GM21825 (cell line): ENCODE measurements at regions not wholly inside any gene's neighbourhood (a gene's known extent, or its start where the extent isn't known, plus 50 kb on each side); places are given as distances from the start of the nearest gene placed in this dataset.
"Not testable (repeated sequence)": the region's sequence is repeated elsewhere in the genome, so short reads cannot be mapped to it uniquely, and the experiment has no call there.

Experiments used
- ATAC-seq: cut with Tn5 transposase; IDR thresholded peaks from one replicate; pipeline ENCODE4 v1.9.1; 2021; ENCODE audit warnings: mild to moderate bottlenecking, moderate library complexity; ENCODE audit not compliant: unreplicated experiment

- no peak for ATAC-seq
Measured at GRCh38 chr19:29060813-29061364, 152.1 kb downstream of the UQCRFS1 start.

DNA sequence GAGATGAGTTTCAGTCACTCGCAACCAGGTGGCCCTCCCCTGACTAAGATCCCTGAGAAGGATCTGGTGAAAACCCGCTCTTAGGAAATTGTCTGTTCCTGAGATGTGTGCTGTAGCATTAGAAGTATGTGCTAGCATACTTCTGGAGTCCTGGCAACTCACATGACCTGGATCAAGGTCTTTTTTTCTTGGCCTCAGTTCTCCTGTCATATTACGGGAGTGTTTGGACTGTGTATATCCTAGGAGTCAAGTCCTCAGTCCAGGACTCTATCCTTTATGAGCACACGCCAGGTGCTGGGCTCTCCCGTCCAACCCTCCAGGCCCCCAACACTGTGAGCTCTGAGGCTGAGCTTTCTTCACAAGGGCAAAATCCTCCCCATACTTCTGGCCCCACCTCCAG lies 156.4 kb downstream of the UQCRFS1 start:
- no peak for ATAC-seq

GRCh38 chr19:29054886-29055675 lies 157.9 kb downstream of the UQCRFS1 start:
- no peak for ATAC-seq

DNA sequence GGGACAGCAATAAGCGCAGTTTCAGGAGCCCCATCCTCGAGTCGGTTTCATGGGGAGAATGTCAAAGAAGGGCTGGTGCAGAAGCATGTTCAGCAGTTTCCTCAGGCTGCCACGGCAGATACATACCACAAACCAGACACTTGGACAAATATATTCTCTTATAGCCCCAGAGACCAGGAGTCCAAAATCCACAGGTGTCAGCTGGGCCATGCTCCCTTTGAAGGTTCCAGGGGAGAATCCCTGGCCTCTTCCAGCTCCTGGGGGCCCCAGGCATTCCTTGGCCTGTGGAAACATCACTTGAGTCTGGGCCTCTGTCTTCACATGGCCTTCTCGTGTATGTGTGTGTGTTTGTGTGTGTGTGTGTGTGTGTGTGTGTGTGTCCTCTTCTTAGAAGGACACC lies 164.1 kb downstream of the UQCRFS1 start:
- no peak for ATAC-seq

DNA sequence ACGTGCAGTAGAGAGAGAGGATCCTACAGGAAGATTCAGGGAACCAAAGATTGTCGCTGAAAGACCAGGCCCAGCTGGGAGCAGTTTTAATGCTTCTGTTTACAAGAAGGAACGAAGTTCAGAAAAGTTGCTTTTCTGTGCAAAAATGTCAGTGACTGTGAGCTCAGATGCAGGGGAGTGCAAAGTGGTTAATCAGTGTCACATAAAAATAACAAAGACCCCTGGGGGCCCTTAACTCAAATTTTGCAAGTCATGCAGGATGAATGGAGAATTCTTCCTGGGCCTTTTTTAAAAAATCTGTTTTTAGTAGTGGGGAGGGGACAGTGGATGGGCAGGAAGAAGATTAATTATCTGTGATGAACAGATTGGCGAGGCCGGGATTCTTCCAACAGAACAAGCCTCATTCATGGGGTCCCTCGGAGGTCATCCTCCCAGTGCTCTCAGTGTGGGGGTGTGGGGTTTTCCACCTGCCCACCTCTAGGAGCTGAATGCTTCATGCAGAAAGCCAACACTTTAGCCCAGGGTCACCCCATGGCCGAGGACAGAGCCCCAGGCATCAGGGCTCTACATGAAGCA lies 167.2 kb downstream of the UQCRFS1 start:
- no peak for ATAC-seq

DNA sequence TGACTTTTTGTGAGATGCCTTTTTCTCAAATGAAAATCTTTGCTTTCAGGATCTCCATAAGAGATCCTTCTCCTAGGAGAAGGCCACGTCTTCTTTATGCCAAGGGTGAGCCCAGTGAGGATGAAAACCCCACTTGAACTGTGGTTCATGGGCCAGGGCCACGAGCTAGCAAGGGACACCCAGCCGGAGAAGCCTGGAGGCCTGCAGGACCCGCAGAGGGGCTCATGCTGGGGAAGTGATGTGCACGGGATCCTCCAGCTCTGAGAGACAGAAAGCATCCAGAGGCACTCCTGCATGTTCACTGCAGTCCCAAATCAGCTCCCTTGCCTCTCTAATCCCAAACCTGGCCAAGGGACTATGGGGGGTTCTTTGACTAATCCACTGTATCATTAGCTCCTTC lies 168.9 kb downstream of the UQCRFS1 start:
- ATAC-seq = no peak

- ATAC-seq = no peak
Measured at GRCh38 chr19:29042450-29042849, 170.5 kb downstream of the UQCRFS1 start.

DNA sequence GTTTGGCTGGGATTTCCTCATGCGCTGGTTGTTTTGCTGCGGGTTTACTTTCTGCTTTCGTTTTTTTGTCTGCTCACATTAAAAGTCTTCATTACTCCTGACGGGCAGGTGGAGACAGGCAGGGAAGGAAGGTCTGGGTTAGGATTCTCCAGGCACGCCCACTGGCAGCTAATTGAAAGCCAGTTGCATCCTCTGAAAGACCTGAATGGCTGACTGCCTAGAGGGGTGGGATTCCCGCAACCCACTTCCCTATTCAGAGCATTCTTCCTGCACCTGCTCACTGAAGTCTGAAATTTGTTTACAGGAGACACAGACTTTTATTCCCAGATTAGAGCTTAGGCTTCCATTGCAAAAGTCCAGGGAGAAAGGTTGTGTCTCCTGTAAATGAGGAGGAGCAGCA lies 172.0 kb downstream of the UQCRFS1 start:
- ATAC-seq = no peak

GRCh38 chr19:29040292-29040691 lies 172.7 kb downstream of the UQCRFS1 start:
- ATAC-seq = no peak

GRCh38 chr19:29039036-29039435 lies 173.9 kb downstream of the UQCRFS1 start:
- ATAC-seq = not testable (repeated sequence)

DNA sequence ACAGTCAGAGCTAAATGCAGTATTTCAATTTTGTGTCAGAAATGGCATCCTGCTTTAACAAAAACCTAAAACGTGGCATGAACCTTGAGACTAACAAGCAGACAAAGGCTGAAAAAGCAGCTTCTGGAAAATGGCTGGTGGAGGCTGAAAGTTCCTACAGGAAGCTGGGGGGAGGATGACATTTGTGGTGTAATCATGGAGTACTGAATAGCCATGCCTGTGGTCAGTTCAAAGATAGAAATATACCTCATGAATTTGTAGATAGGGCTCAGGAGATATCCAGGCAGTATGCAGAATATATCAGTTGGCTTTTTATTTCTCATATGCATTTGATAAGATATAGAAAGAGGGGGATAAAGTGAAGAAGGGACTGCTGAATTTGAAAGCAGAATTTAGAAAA lies 181.7 kb downstream of the UQCRFS1 start:
- no peak for ATAC-seq

GRCh38 chr19:29029268-29029958 lies 183.5 kb downstream of the UQCRFS1 start:
- ATAC-seq = no peak

GRCh38 chr19:29022599-29022998 lies 190.4 kb downstream of the UQCRFS1 start:
- ATAC-seq = no peak

GRCh38 chr19:29022165-29022564 lies 190.8 kb downstream of the UQCRFS1 start:
- ATAC-seq = no peak

DNA sequence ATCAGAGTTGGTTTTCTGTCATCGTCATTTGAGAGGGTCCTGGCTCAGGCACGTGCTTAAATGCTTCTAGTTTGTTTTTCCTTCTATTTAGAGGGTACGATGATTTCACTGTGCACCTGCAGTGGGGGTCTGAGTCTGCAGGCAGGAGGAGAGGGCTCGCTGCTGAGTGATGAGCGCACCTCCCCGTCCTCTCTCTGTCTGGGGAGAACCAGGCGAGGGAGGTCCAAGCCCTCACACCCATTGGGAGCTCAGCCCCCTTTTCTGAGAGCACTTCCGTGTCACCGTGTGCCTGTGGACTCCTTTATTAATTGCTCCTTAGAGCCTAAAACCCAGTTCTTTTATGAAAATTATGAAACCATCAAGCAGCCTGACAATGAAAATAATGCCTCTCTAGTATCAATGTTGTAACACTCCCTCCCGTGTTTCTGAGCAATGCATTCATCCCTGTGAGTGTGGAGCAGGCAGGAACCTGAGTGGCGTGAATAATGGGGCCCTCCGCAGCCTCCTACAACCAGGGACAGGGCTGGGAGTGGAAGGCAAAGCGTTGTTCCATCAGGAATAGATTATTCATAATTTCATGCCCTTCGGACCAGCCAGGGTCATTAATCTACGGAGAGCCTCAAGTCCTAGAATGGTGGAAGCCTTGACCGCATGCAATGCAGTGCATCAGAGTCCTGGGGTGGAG lies 191.6 kb downstream of the UQCRFS1 start:
- ATAC-seq = no peak

- ATAC-seq = no peak
Measured at GRCh38 chr19:29019403-29019802, 193.5 kb downstream of the UQCRFS1 start.

GRCh38 chr19:29018542-29018941 lies 194.4 kb downstream of the UQCRFS1 start:
- no peak for ATAC-seq

DNA sequence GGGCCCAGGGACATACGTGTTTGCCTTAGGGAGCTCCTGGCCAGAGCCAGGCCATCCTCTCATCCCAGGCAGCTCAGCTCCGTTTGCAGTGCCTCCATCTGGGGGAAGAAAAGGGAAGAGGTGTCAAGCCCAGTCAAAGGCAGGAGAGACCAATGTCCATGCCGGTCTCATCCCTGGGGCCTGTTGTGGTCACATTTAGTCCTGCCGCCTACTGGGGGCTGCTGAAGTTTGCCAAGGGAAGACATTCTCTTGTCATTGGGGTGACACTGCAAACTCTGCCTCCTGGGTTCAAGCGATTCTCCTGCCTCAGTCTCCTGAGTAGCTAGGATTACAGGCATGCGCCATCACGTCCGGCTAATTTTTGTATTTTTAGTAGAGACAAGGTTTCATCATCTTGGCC lies 195.2 kb downstream of the UQCRFS1 start:
- no peak for ATAC-seq

DNA sequence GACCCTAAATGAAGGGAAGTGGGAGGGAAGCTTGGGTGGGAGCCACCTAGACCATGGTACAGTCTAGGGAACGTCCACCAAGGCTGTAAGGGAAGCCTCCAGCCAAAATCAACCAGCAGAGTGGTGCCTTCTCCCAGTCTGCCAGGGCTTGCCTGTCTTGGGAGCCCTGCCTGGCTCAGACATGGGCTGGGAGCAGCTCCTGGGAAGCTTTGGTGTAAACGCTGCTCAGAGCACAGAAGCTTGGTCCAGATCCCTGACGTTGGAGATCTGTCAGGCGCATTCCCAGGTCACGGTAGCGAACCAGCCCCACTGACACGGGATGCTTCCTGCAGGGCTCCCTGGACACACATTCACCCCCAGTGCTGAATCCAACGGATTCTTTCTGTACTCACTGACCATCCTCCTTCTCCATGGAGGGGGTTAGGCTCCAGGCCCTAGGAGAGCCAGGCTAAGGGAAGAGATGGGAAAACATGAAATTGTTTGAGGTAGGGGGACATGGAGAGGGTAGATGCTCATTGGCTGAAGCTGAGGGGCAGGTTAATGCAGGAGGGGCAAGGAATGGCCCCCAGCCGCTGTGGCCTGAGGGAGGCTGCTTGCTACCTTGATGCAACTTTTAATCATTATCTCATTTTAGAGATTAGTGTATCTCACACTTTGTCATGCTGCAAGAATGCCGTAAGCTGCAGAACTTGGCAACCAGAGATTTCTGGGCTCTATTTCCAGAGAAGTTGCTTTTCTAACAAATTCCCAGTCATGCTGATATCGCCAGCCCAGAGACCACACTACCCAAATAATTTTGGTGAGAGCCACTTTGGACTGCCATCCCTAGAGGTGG lies 195.8 kb downstream of the UQCRFS1 start:
- ATAC-seq = no peak

DNA sequence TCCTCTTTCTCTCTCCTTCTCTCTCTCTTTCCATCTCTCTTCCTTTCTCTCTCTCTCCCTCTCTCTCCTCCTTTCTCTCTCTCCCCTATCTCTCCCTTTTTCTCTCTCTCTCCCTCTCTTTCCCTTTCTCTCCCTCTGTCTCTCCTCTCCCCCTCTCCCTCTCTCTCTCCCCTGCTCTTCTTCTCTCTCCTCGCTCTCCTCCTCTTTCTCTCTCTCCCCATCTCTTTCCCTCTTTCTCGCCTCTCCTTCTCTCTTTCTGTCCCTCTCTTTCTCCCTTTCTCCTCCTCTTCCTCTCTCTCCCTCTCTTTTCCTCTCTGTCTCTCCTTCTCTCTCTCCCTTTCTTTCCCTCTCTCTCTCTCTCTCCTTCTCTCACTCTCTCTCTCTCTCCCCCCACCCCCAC lies 196.6 kb downstream of the UQCRFS1 start:
- no peak for ATAC-seq
